ENCODE measurements at regions not wholly inside any gene's neighbourhood (a gene's known extent, or its start where the extent isn't known, plus 50 kb on each side); places are given as distances from the start of the nearest gene placed in this dataset.

GRCh38 chr16:86998196-86999001 lies 318.8 kb downstream of the C16orf95 start:
- Histone ChIP-seq H3K27me3 (ENCODE audit: insufficient read depth, low read length) (no peaks in the 10 kb centered on the region), H3K79me2 (ENCODE audit: insufficient read depth, low read length) (no peaks in the 10 kb centered on the region), H2AFZ (ENCODE audit: low read depth, low read length) (no peak overlapping the region), H3K4me1 (ENCODE audit: insufficient read depth, low read length) (peaks cover 19% of the 10 kb centered on the region), H3K36me3 (ENCODE audit: insufficient read depth, low read length) (no peaks in the 10 kb centered on the region), H4K20me1 (ENCODE audit: insufficient read depth, low read length) (no peaks in the 10 kb centered on the region), H3K4me3 (ENCODE audit: insufficient read depth, low read depth, low read length) (no peak overlapping the region), H3K9me3 (ENCODE audit: insufficient read depth, low read depth, low read length) (no peaks in the 10 kb centered on the region), H3K4me2 (ENCODE audit: low read length) (no peak overlapping the region), H3K27ac (ENCODE audit: low read depth, low read length) (no peak overlapping the region), H3K9ac (ENCODE audit: low read length) (no peak overlapping the region)
- no peak for FAIRE-seq
- no peak for TF ChIP-seq EZH2 (IDR thresholded peaks at IDR 0.05; ENCODE audit: insufficient read depth, low read length)
- TF ChIP-seq CTCF (IDR thresholded peaks at IDR 0.05; ENCODE audit: insufficient read depth, low read depth, low read length) = no peak
- H3K4me1 Mint-ChIP-seq (ENCODE audit: low read depth, unreplicated experiment) = peaks cover 21% of the 10 kb centered on the region
- H3K27me3 Mint-ChIP-seq (ENCODE audit: low read depth, unreplicated experiment) = peaks cover 12% of the 10 kb centered on the region
- H3K27ac Mint-ChIP-seq (ENCODE audit: unreplicated experiment) = peak overlapping the region; percentile 17
- H3K9me3 Mint-ChIP-seq (ENCODE audit: unreplicated experiment) = no peaks in the 10 kb centered on the region
- DNase-seq (ENCODE audit: low read depth) = no peak
- no peaks in the 10 kb centered on the region for H3K36me3 Mint-ChIP-seq (ENCODE audit: low read depth, unreplicated experiment)
- no peak overlapping the region for H3K4me3 Mint-ChIP-seq (ENCODE audit: unreplicated experiment)

DNA sequence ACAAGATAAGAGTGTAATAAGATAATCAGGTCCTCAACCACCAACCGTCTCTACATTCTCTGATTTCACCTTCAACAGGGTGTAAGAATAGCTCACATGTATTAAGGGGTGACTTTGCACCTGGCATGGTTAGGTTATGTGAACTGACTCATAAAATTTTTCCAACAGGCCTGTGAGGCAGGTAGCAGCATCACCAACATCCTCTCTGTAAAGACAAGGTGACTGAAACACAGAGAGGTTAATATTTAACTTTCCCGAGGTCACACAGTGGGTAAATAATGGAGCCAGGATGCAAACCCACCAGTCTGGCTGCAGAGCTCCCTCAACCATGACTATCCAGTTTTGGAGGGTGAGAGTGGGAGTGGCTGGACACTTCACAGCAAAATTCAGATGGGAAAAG lies 317.2 kb downstream of the C16orf95 start:
- FAIRE-seq (no peak), DNase-seq (ENCODE audit: low read depth) (no peak)
- no peaks in the 10 kb centered on the region for H4K20me1 ChIP-seq (ENCODE audit: insufficient read depth, low read length)
- peaks cover 12% of the 10 kb centered on the region for H3K27me3 Mint-ChIP-seq (ENCODE audit: low read depth, unreplicated experiment)
- H3K36me3 ChIP-seq (ENCODE audit: insufficient read depth, low read length) = no peaks in the 10 kb centered on the region
- H3K4me1 ChIP-seq (ENCODE audit: insufficient read depth, low read length) = peaks cover 7% of the 10 kb centered on the region
- H3K9ac ChIP-seq (ENCODE audit: low read length) = no peak overlapping the region
- no peak overlapping the region for H3K27ac ChIP-seq (ENCODE audit: low read depth, low read length)
- TF ChIP-seq CTCF (IDR thresholded peaks at IDR 0.05; ENCODE audit: insufficient read depth, low read depth, low read length) (no peak), EZH2 (IDR thresholded peaks at IDR 0.05; ENCODE audit: insufficient read depth, low read length) (no peak)
- no peaks in the 10 kb centered on the region for H3K27me3 ChIP-seq (ENCODE audit: insufficient read depth, low read length)
- H3K4me3 ChIP-seq (ENCODE audit: insufficient read depth, low read depth, low read length) = no peak overlapping the region
- no peaks in the 10 kb centered on the region for H3K9me3 Mint-ChIP-seq (ENCODE audit: unreplicated experiment)
- H3K79me2 ChIP-seq (ENCODE audit: insufficient read depth, low read length) = no peaks in the 10 kb centered on the region
- peaks cover 13% of the 10 kb centered on the region for H3K4me1 Mint-ChIP-seq (ENCODE audit: low read depth, unreplicated experiment)
- H3K27ac Mint-ChIP-seq (ENCODE audit: unreplicated experiment) = no peak overlapping the region
- H3K4me2 ChIP-seq (ENCODE audit: low read length) = no peak overlapping the region
- peaks cover 1% of the 10 kb centered on the region for H3K9me3 ChIP-seq (ENCODE audit: insufficient read depth, low read depth, low read length)
- no peak overlapping the region for H2AFZ ChIP-seq (ENCODE audit: low read depth, low read length)
- no peaks in the 10 kb centered on the region for H3K36me3 Mint-ChIP-seq (ENCODE audit: low read depth, unreplicated experiment)
- no peak overlapping the region for H3K4me3 Mint-ChIP-seq (ENCODE audit: unreplicated experiment)

Measured in astrocyte (in vitro differentiated cells and primary cell).